Vagina (tissue), 2 donors: ENCODE measurements at regions not wholly inside any gene's neighbourhood (a gene's known extent, or its start where the extent isn't known, plus 50 kb on each side); places are given as distances from the start of the nearest gene placed in this dataset.

Experiments used
- CTCF ChIP-seq, 3 experiments: fragments of 450-650 bp in 2 of 3; fragments of 200-600 bp in 1 of 3; sonication (generic) in 1 of 3; IDR thresholded peaks; one replicate each; pipeline ENCODE4 v1.5.1; 2017 to 2019; ENCODE audit warnings: antibody characterized with exemption in 3 of 3, mild to moderate bottlenecking in 2 of 3, moderate library complexity in 2 of 3
- POLR2A ChIP-seq, 2 donors: fragments of 450-650 bp; IDR thresholded peaks; one replicate each; pipeline ENCODE4 v1.6.1; 2017; ENCODE audit warnings: antibody characterized with exemption in 2 of 2, mild to moderate bottlenecking in 2 of 2, moderate library complexity in 2 of 2

- no peak for TF ChIP-seq CTCF (IDR thresholded peaks at IDR 0.05)
- no peak for TF ChIP-seq POLR2A (IDR thresholded peaks at IDR 0.05)
Observed at GRCh38 chr7:85567983-85568382, 381.1 kb upstream of the SEMA3D start.
